Esophagus (tissue), 2 donors: ENCODE measurements at regions not wholly inside any gene's neighbourhood (a gene's known extent, or its start where the extent isn't known, plus 50 kb on each side); places are given as distances from the start of the nearest gene placed in this dataset.

Experiments
- H3K27ac ChIP-seq, 2 donors: one replicate each; pipeline ENCODE4 v1.5.1; 2013; ENCODE audit warnings: low read depth in 2 of 2, mild to moderate bottlenecking in 2 of 2, inconsistent platforms in 1 of 2, low read length in 1 of 2, moderate library complexity in 1 of 2
- H3K27me3 ChIP-seq, 2 donors: one replicate each; pipeline ENCODE4 v1.6.1; 2013; ENCODE audit warnings: low read length in 2 of 2, control low read depth in 1 of 2, mild to moderate bottlenecking in 1 of 2; ENCODE audit not compliant: insufficient read depth in 2 of 2, control insufficient read depth in 1 of 2
- H3K36me3 ChIP-seq, 2 donors: one replicate each; pipeline ENCODE4 v1.6.1; 2013; ENCODE audit warnings: low read length in 1 of 2; ENCODE audit not compliant: control insufficient read depth in 2 of 2, insufficient read depth in 2 of 2
- H3K4me1 ChIP-seq, 2 donors: one replicate each; pipeline ENCODE4 v1.6.1; 2013; ENCODE audit warnings: low read length in 1 of 2; ENCODE audit not compliant: control insufficient read depth in 2 of 2, insufficient read depth in 2 of 2
- H3K4me3 ChIP-seq, 2 donors: one replicate each; pipeline ENCODE4 v1.5.1; 2013; ENCODE audit warnings: low read length in 2 of 2, mild to moderate bottlenecking in 2 of 2, low read depth in 1 of 2, moderate library complexity in 1 of 2
- H3K9me3 ChIP-seq, 2 donors: one replicate each; pipeline ENCODE4 v1.6.1; 2013; ENCODE audit warnings: mild to moderate bottlenecking in 2 of 2, low read depth in 1 of 2, low read length in 1 of 2, moderate library complexity in 1 of 2; ENCODE audit not compliant: control insufficient read depth in 2 of 2, insufficient read depth in 1 of 2
- WGBS, 2 donors: extraction: QIAGEN DNeasy Blood & Tissue Kit; methylation state at CpG; one replicate each; pipeline ENCODE4 v1.1.7; 2013; 5-methylcytosine and 5-hydroxymethylcytosine counted together
- donor health status: healthy with polysubstance abuse.
- donor health status: Bipolar disorder and iron deficiency.

GRCh38 chr10:52631146-52631545, 141.4 kb downstream of the MBL2 start:
- H3K27ac ChIP-seq, result no peak overlapping the region
- H3K36me3 ChIP-seq, result no peaks in the 10 kb centered on the region
- no peaks in the 10 kb centered on the region for H3K4me1 ChIP-seq
- H3K4me3 ChIP-seq, result no peak overlapping the region
- WGBS, 2 donors, result 57 to 85% methylated on average over 2 of the region's 2 CpGs
- H3K27me3 ChIP-seq, result no peaks in the 10 kb centered on the region
- H3K9me3 ChIP-seq, result no peaks in the 10 kb centered on the region

- no peak overlapping the region for H3K27ac ChIP-seq
- H3K9me3 ChIP-seq, result no peaks in the 10 kb centered on the region
- H3K27me3 ChIP-seq, result no peaks in the 10 kb centered on the region
- H3K4me3 ChIP-seq, result no peak overlapping the region
- no peaks in the 10 kb centered on the region for H3K4me1 ChIP-seq
- H3K36me3 ChIP-seq, result no peaks in the 10 kb centered on the region
Measured at GRCh38 chr10:52631648-52632047, 140.9 kb downstream of the MBL2 start.

GRCh38 chr10:52632591-52632990, 140.0 kb downstream of the MBL2 start:
- WGBS, 2 donors, result 28% methylated on average over 3 of the region's 3 CpGs

GRCh38 chr10:52633266-52633665, 139.3 kb downstream of the MBL2 start:
- H3K4me3 ChIP-seq, result no peak overlapping the region
- no peaks in the 10 kb centered on the region for H3K9me3 ChIP-seq
- no peaks in the 10 kb centered on the region for H3K4me1 ChIP-seq
- H3K36me3 ChIP-seq, result no peaks in the 10 kb centered on the region
- 75 to 81% methylated on average over 2 of the region's 2 CpGs for WGBS, 2 donors
- H3K27me3 ChIP-seq, result no peaks in the 10 kb centered on the region
- H3K27ac ChIP-seq, result no peak overlapping the region

More at GRCh38 chr10:52632591-52632990, 140.0 kb downstream of the MBL2 start:
- no peaks in the 10 kb centered on the region for H3K9me3 ChIP-seq
- H3K27ac ChIP-seq, result no peak overlapping the region
- H3K27me3 ChIP-seq, result no peaks in the 10 kb centered on the region
- H3K4me3 ChIP-seq, result no peak overlapping the region
- H3K4me1 ChIP-seq, result no peaks in the 10 kb centered on the region
- no peaks in the 10 kb centered on the region for H3K36me3 ChIP-seq

GRCh38 chr10:52635651-52636050, 136.9 kb downstream of the MBL2 start:
- Histone ChIP-seq H3K4me1 (no peaks in the 10 kb centered on the region), H3K27me3 (no peaks in the 10 kb centered on the region), H3K9me3 (no peaks in the 10 kb centered on the region), H3K4me3 (no peak overlapping the region), H3K27ac (no peak overlapping the region), H3K36me3 (no peaks in the 10 kb centered on the region)
- WGBS, 2 donors, result 66 to 70% methylated on average over 1 of the region's 1 CpG

- Histone ChIP-seq H3K4me1 (no peaks in the 10 kb centered on the region), H3K4me3 (no peak overlapping the region), H3K27me3 (no peaks in the 10 kb centered on the region), H3K36me3 (no peaks in the 10 kb centered on the region), H3K27ac (no peak overlapping the region), H3K9me3 (no peaks in the 10 kb centered on the region)
Measured at GRCh38 chr10:52636874-52637273, 135.7 kb downstream of the MBL2 start.

- no peaks in the 10 kb centered on the region for H3K36me3 ChIP-seq
- no peak overlapping the region for H3K4me3 ChIP-seq
- no peaks in the 10 kb centered on the region for H3K27me3 ChIP-seq
- H3K27ac ChIP-seq, result no peak overlapping the region
- H3K9me3 ChIP-seq, result no peaks in the 10 kb centered on the region
- H3K4me1 ChIP-seq, result no peaks in the 10 kb centered on the region
- 45 to 46% methylated on average over 1 of the region's 1 CpG for WGBS, 2 donors
Measured at GRCh38 chr10:52637592-52637991, 135.0 kb downstream of the MBL2 start.

- H3K4me3 ChIP-seq, result no peak overlapping the region
- no peaks in the 10 kb centered on the region for H3K36me3 ChIP-seq
- 0 to 38% methylated on average over 1 of the region's 1 CpG for WGBS, 2 donors
- H3K4me1 ChIP-seq, result no peaks in the 10 kb centered on the region
- H3K9me3 ChIP-seq, result no peaks in the 10 kb centered on the region
- no peaks in the 10 kb centered on the region for H3K27me3 ChIP-seq
- no peak overlapping the region for H3K27ac ChIP-seq
Measured at GRCh38 chr10:52639652-52640051, 132.9 kb downstream of the MBL2 start.

- Histone ChIP-seq H3K4me3 (no peak overlapping the region), H3K9me3 (no peaks in the 10 kb centered on the region), H3K4me1 (no peaks in the 10 kb centered on the region), H3K36me3 (no peaks in the 10 kb centered on the region), H3K27me3 (no peaks in the 10 kb centered on the region), H3K27ac (no peak overlapping the region)
- WGBS, 2 donors, result 47 to 49% methylated on average over 4 of the region's 4 CpGs
Measured at GRCh38 chr10:52642208-52642607, 130.4 kb downstream of the MBL2 start.

- Histone ChIP-seq H3K27ac (no peak overlapping the region), H3K27me3 (no peaks in the 10 kb centered on the region), H3K4me1 (no peaks in the 10 kb centered on the region), H3K36me3 (no peaks in the 10 kb centered on the region), H3K4me3 (no peak overlapping the region), H3K9me3 (no peaks in the 10 kb centered on the region)
- WGBS, 2 donors, result 36 to 46% methylated on average over 2 to 3 of the region's 3 CpGs
Measured at GRCh38 chr10:52644373-52645186, 128.0 kb downstream of the MBL2 start.
